ENCODE measurements at regions not wholly inside any gene's neighbourhood (a gene's known extent, or its start where the extent isn't known, plus 50 kb on each side); places are given as distances from the start of the nearest gene placed in this dataset.

GRCh38 chr9:109976303-109976702 lies 196.3 kb downstream of the PALM2AKAP2 start:
- Histone ChIP-seq H3K27ac (ENCODE audit: low read depth, low read length) (peak overlapping the region; percentile 88), H3K79me2 (ENCODE audit: insufficient read depth, low read length) (no peaks in the 10 kb centered on the region)

DNA sequence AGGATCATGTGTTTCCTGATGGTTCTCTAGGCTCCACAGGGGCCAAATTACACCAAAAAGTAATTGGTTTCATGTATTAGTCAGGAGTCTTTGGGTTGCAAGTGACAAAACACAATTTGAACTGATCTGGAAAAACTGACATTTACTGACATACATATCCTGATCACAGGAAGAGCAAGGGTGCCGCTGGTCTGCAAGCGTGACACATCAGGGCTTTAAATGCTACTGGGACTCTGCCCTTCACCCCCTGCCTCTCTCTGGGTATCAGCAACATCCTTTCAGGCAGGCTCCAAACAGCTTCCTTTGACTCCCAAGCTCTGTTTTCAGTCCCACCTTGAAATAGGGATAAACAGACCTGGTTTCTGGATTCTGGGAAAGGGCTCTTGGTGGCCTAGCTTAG lies 197.5 kb downstream of the PALM2AKAP2 start:
- no peak overlapping the region for H3K4me3 ChIP-seq (ENCODE audit: insufficient read depth, low read length)
- H3K79me2 ChIP-seq (ENCODE audit: insufficient read depth, low read length), result no peaks in the 10 kb centered on the region
- TF ChIP-seq CTCF (IDR thresholded peaks at IDR 0.05; ENCODE audit: extremely low read depth, low read depth, low read length), result no peak
- H4K20me1 ChIP-seq (ENCODE audit: insufficient read depth, low read length), result no peaks in the 10 kb centered on the region
- no peak overlapping the region for H3K4me2 ChIP-seq (ENCODE audit: insufficient read depth, low read length)
- no peak overlapping the region for H3K27ac ChIP-seq (ENCODE audit: low read depth, low read length)
- no peak for DNase-seq (ENCODE audit: insufficient read length, low spot score, missing footprints)
- no peaks in the 10 kb centered on the region for H3K36me3 ChIP-seq (ENCODE audit: insufficient read depth, low read length)
- H3K4me1 ChIP-seq (ENCODE audit: insufficient read depth, low read length), result peaks cover 14% of the 10 kb centered on the region
- H3K9me3 ChIP-seq (ENCODE audit: low read depth, low read length), result no peaks in the 10 kb centered on the region
- no peak overlapping the region for H2AFZ ChIP-seq (ENCODE audit: low read length)
- H3K27me3 ChIP-seq (ENCODE audit: insufficient read depth, low read length), result no peaks in the 10 kb centered on the region

More at GRCh38 chr9:109976303-109976702, 196.3 kb downstream of the PALM2AKAP2 start:
- Histone ChIP-seq H3K27me3 (ENCODE audit: insufficient read depth, low read length) (no peaks in the 10 kb centered on the region), H3K4me3 (ENCODE audit: insufficient read depth, low read length) (no peak overlapping the region), H3K4me2 (ENCODE audit: insufficient read depth, low read length) (peak overlapping the region; percentile 29), H2AFZ (ENCODE audit: low read length) (no peak overlapping the region), H3K9me3 (ENCODE audit: low read depth, low read length) (no peaks in the 10 kb centered on the region), H3K4me1 (ENCODE audit: insufficient read depth, low read length) (peaks cover 14% of the 10 kb centered on the region), H4K20me1 (ENCODE audit: insufficient read depth, low read length) (no peaks in the 10 kb centered on the region), H3K36me3 (ENCODE audit: insufficient read depth, low read length) (no peaks in the 10 kb centered on the region)
- no peak for DNase-seq (ENCODE audit: insufficient read length, low spot score, missing footprints)
- TF ChIP-seq CTCF (IDR thresholded peaks at IDR 0.05; ENCODE audit: extremely low read depth, low read depth, low read length), result no peak

- Histone ChIP-seq H3K36me3 (ENCODE audit: insufficient read depth, low read length) (no peaks in the 10 kb centered on the region), H3K9me3 (ENCODE audit: low read depth, low read length) (no peaks in the 10 kb centered on the region), H3K4me1 (ENCODE audit: insufficient read depth, low read length) (peaks cover 10% of the 10 kb centered on the region), H3K4me2 (ENCODE audit: insufficient read depth, low read length) (no peak overlapping the region), H3K27ac (ENCODE audit: low read depth, low read length) (no peak overlapping the region), H4K20me1 (ENCODE audit: insufficient read depth, low read length) (no peaks in the 10 kb centered on the region), H3K27me3 (ENCODE audit: insufficient read depth, low read length) (no peaks in the 10 kb centered on the region), H3K4me3 (ENCODE audit: insufficient read depth, low read length) (no peak overlapping the region), H2AFZ (ENCODE audit: low read length) (no peak overlapping the region), H3K79me2 (ENCODE audit: insufficient read depth, low read length) (no peaks in the 10 kb centered on the region)
- no peak for TF ChIP-seq CTCF (IDR thresholded peaks at IDR 0.05; ENCODE audit: extremely low read depth, low read depth, low read length)
- DNase-seq (ENCODE audit: insufficient read length, low spot score, missing footprints), result no peak
Observed at GRCh38 chr9:109981091-109981490, 201.1 kb downstream of the PALM2AKAP2 start.

DNA sequence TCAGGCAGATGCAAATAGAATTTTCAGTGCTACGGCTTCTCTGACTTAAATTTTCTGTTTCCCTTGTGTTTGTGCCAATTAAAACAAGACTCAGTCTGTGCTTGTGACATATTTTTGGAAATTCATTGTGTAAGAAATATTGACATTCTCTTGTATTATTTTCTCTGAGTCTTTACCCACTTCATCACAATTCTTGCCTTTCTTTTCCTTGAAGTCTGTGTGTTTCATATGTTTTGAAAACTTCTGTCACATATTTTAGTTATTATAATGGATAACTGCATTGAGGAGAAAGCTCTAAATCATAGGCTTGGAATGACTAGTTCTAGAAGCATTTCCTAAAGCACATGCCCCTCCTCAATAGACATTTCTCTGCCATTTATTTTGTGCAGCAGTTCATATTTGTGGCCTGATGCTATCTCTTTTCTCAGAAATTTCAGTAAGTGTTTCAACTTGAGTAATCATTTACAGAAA lies 206.6 kb downstream of the PALM2AKAP2 start:
- Histone ChIP-seq H3K4me3 (ENCODE audit: insufficient read depth, low read length) (no peak overlapping the region), H3K36me3 (ENCODE audit: insufficient read depth, low read length) (no peaks in the 10 kb centered on the region), H3K27me3 (ENCODE audit: insufficient read depth, low read length) (no peaks in the 10 kb centered on the region), H3K4me2 (ENCODE audit: insufficient read depth, low read length) (peak overlapping the region; percentile 43), H2AFZ (ENCODE audit: low read length) (no peak overlapping the region), H3K9me3 (ENCODE audit: low read depth, low read length) (no peaks in the 10 kb centered on the region), H3K27ac (ENCODE audit: low read depth, low read length) (peak overlapping the region; percentile 90), H3K4me1 (ENCODE audit: insufficient read depth, low read length) (peaks cover 44% of the 10 kb centered on the region), H4K20me1 (ENCODE audit: insufficient read depth, low read length) (no peaks in the 10 kb centered on the region), H3K79me2 (ENCODE audit: insufficient read depth, low read length) (peaks cover 2% of the 10 kb centered on the region)
- DNase-seq (ENCODE audit: insufficient read length, low spot score, missing footprints), result peak; percentile 90
- TF ChIP-seq CTCF (IDR thresholded peaks at IDR 0.05; ENCODE audit: extremely low read depth, low read depth, low read length), result no peak
